Vagina (tissue), 2 donors: ENCODE measurements at regions not wholly inside any gene's neighbourhood (a gene's known extent, or its start where the extent isn't known, plus 50 kb on each side); places are given as distances from the start of the nearest gene placed in this dataset.
"Not testable (repeated sequence)": the region's sequence is repeated elsewhere in the genome, so short reads cannot be mapped to it uniquely, and the experiment has no call there.

Experiments used
- CTCF ChIP-seq, 3 experiments: fragments of 450-650 bp in 2 of 3; fragments of 200-600 bp in 1 of 3; sonication (generic) in 1 of 3; IDR thresholded peaks; one replicate each; pipeline ENCODE4 v1.5.1; 2017 to 2019; ENCODE audit warnings: antibody characterized with exemption in 3 of 3, mild to moderate bottlenecking in 2 of 3, moderate library complexity in 2 of 3
- POLR2A ChIP-seq, 2 donors: fragments of 450-650 bp; IDR thresholded peaks; one replicate each; pipeline ENCODE4 v1.6.1; 2017; ENCODE audit warnings: antibody characterized with exemption in 2 of 2, mild to moderate bottlenecking in 2 of 2, moderate library complexity in 2 of 2
- POLR2AphosphoS5 ChIP-seq, 2 donors: sonication (generic); formaldehyde crosslinking; IDR thresholded peaks; one replicate each; pipeline ENCODE4 v1.9.0; 2017; ENCODE audit warnings: antibody characterized with exemption in 2 of 2, mild to moderate bottlenecking in 2 of 2, low read depth in 1 of 2; ENCODE audit not compliant: insufficient read depth in 1 of 2

- TF ChIP-seq POLR2AphosphoS5 (IDR thresholded peaks at IDR 0.05; ENCODE audit: insufficient read depth in 1 of 2, low read depth in 1 of 2); CTCF (IDR thresholded peaks at IDR 0.05); POLR2A (IDR thresholded peaks at IDR 0.05): not testable (repeated sequence)
Observed at GRCh38 chr9:94397766-94398379, 69.4 kb upstream of the NUTM2F start.
